Stimulated activated naive CD8-positive, alpha-beta T cell treated with anti-CD3 and anti-CD28 coated beads, Interleukin-15, amount 100 ng/mL, for 72 hours (primary cell): ENCODE measurements at regions not wholly inside any gene's neighbourhood (a gene's known extent, or its start where the extent isn't known, plus 50 kb on each side); places are given as distances from the start of the nearest gene placed in this dataset.

Experiments
- ATAC-seq: fragments of 150-1000 bp; cut with Tn5 transposase; 2 replicates; pipeline ENCODE4 v1.10.0; 2021; ENCODE audit warnings: mild to moderate bottlenecking, moderate library complexity
- DNase-seq, 2 donors: peaks; one replicate each; pipeline ENCODE4 v3.0.0; 2021 to 2022
- H3K27ac Mint-ChIP-seq, 2 donors: one replicate each; pipeline ENCODE4 v1.8.0; 2022; ENCODE audit warnings: mild to moderate bottlenecking in 2 of 2, mixed read lengths in 2 of 2, moderate library complexity in 2 of 2
- H3K27me3 Mint-ChIP-seq: one replicate; pipeline ENCODE4 v1.8.0; 2022; ENCODE audit warnings: mixed read lengths
- H3K4me1 Mint-ChIP-seq: one replicate; pipeline ENCODE4 v1.8.0; 2022; ENCODE audit warnings: mild to moderate bottlenecking, mixed read lengths
- H3K4me3 Mint-ChIP-seq, 2 donors: one replicate each; pipeline ENCODE4 v1.8.0; 2022; ENCODE audit warnings: mild to moderate bottlenecking in 2 of 2, mixed read lengths in 2 of 2, moderate library complexity in 1 of 2
- H3K9me3 Mint-ChIP-seq, 2 donors: one replicate each; pipeline ENCODE4 v1.8.0; 2022; ENCODE audit warnings: mixed read lengths in 2 of 2

- no peak for ATAC-seq
- no peak overlapping the region for H3K4me3 Mint-ChIP-seq
Measured at GRCh38 chr3:127102188-127102520, 90.8 kb upstream of the PRR23E start.

GRCh38 chr3:127102587-127102986 is 90.3 kb upstream of the PRR23E start:
- H3K4me1 Mint-ChIP-seq, result no peaks in the 10 kb centered on the region
- ATAC-seq (no peak), DNase-seq (no peak)
- H3K4me3 Mint-ChIP-seq, result no peak overlapping the region
- no peak overlapping the region for H3K27ac Mint-ChIP-seq
- no peaks in the 10 kb centered on the region for H3K9me3 Mint-ChIP-seq
- H3K27me3 Mint-ChIP-seq, result peaks cover 7% of the 10 kb centered on the region

More at GRCh38 chr3:127102188-127102520, 90.8 kb upstream of the PRR23E start:
- Mint-ChIP-seq H3K27me3 (peaks cover 7% of the 10 kb centered on the region), H3K9me3 (no peaks in the 10 kb centered on the region), H3K4me1 (no peaks in the 10 kb centered on the region), H3K27ac (no peak overlapping the region)
- no peak for DNase-seq

- Mint-ChIP-seq H3K4me3 (no peak overlapping the region), H3K27me3 (peaks cover 7% of the 10 kb centered on the region), H3K27ac (no peak overlapping the region), H3K4me1 (no peaks in the 10 kb centered on the region), H3K9me3 (no peaks in the 10 kb centered on the region)
- DNase-seq (no peak), ATAC-seq (no peak)
Measured at GRCh38 chr3:127103080-127103479, 89.9 kb upstream of the PRR23E start.

- Mint-ChIP-seq H3K4me3 (no peak overlapping the region), H3K9me3 (no peaks in the 10 kb centered on the region), H3K4me1 (no peaks in the 10 kb centered on the region), H3K27me3 (peaks cover 7% of the 10 kb centered on the region), H3K27ac (no peak overlapping the region)
- DNase-seq, result no peak
- no peak for ATAC-seq
Measured at GRCh38 chr3:127104586-127104985, 88.3 kb upstream of the PRR23E start.

GRCh38 chr3:127105587-127105986 is 87.3 kb upstream of the PRR23E start:
- Mint-ChIP-seq H3K4me3 (no peak overlapping the region), H3K9me3 (no peaks in the 10 kb centered on the region), H3K27me3 (peaks cover 7% of the 10 kb centered on the region), H3K4me1 (no peaks in the 10 kb centered on the region), H3K27ac (peak overlapping the region in 1 of 2 donors; percentile 55)
- ATAC-seq (no peak), DNase-seq (no peak)

GRCh38 chr3:127106053-127106452 is 86.9 kb upstream of the PRR23E start:
- H3K9me3 Mint-ChIP-seq, result peaks cover under 1 to 2% of the 10 kb centered on the region in 2 donors
- H3K27me3 Mint-ChIP-seq, result peaks cover 7% of the 10 kb centered on the region
- ATAC-seq (no peak), DNase-seq (no peak)
- H3K4me1 Mint-ChIP-seq, result no peaks in the 10 kb centered on the region
- no peak overlapping the region for H3K4me3 Mint-ChIP-seq
- peak overlapping the region in 1 of 2 donors; percentile 55 for H3K27ac Mint-ChIP-seq

- DNase-seq (no peak), ATAC-seq (no peak)
- Mint-ChIP-seq H3K4me1 (no peaks in the 10 kb centered on the region), H3K27me3 (peaks cover 7% of the 10 kb centered on the region), H3K4me3 (no peak overlapping the region), H3K27ac (no peak overlapping the region), H3K9me3 (peaks cover 5 to 6% of the 10 kb centered on the region in 2 donors)
Measured at GRCh38 chr3:127106456-127106855, 86.5 kb upstream of the PRR23E start.

GRCh38 chr3:127107002-127107401 is 85.9 kb upstream of the PRR23E start:
- H3K4me1 Mint-ChIP-seq, result no peaks in the 10 kb centered on the region
- no peak for DNase-seq
- no peak overlapping the region for H3K4me3 Mint-ChIP-seq
- peaks cover 7% of the 10 kb centered on the region for H3K27me3 Mint-ChIP-seq
- ATAC-seq, result no peak
- no peak overlapping the region for H3K27ac Mint-ChIP-seq
- H3K9me3 Mint-ChIP-seq, result peaks cover 8% of the 10 kb centered on the region in 2 donors

- H3K9me3 Mint-ChIP-seq, result peaks cover 12 to 13% of the 10 kb centered on the region in 2 donors
- no peak overlapping the region for H3K4me3 Mint-ChIP-seq
- H3K4me1 Mint-ChIP-seq, result no peaks in the 10 kb centered on the region
- no peak for DNase-seq
- H3K27ac Mint-ChIP-seq, result no peak overlapping the region
- peaks cover 7% of the 10 kb centered on the region for H3K27me3 Mint-ChIP-seq
- no peak for ATAC-seq
Measured at GRCh38 chr3:127107491-127108375, 85.2 kb upstream of the PRR23E start.

- Mint-ChIP-seq H3K27me3 (peaks cover 7% of the 10 kb centered on the region), H3K27ac (no peak overlapping the region), H3K9me3 (peaks cover 14 to 15% of the 10 kb centered on the region in 2 donors), H3K4me1 (no peaks in the 10 kb centered on the region), H3K4me3 (no peak overlapping the region)
- peak; percentile 15 for ATAC-seq
- no peak for DNase-seq
Measured at GRCh38 chr3:127108796-127109195, 84.1 kb upstream of the PRR23E start.

- peaks cover 14 to 15% of the 10 kb centered on the region in 2 donors for H3K9me3 Mint-ChIP-seq
- ATAC-seq, result no peak
- DNase-seq, result no peak
- no peak overlapping the region for H3K4me3 Mint-ChIP-seq
- H3K27ac Mint-ChIP-seq, result no peak overlapping the region
- peaks cover 13% of the 10 kb centered on the region for H3K27me3 Mint-ChIP-seq
- no peaks in the 10 kb centered on the region for H3K4me1 Mint-ChIP-seq
Measured at GRCh38 chr3:127110982-127111693, 81.8 kb upstream of the PRR23E start.

GRCh38 chr3:127112796-127113570 is 79.9 kb upstream of the PRR23E start:
- H3K4me3 Mint-ChIP-seq, result no peak overlapping the region
- no peak for DNase-seq
- no peak for ATAC-seq
- H3K4me1 Mint-ChIP-seq, result no peaks in the 10 kb centered on the region
- peaks cover 14 to 22% of the 10 kb centered on the region in 2 donors for H3K9me3 Mint-ChIP-seq
- peaks cover 14% of the 10 kb centered on the region for H3K27me3 Mint-ChIP-seq
- no peak overlapping the region for H3K27ac Mint-ChIP-seq

GRCh38 chr3:127113571-127113891 is 79.4 kb upstream of the PRR23E start:
- H3K27ac Mint-ChIP-seq, result no peak overlapping the region
- ATAC-seq, result no peak
- no peak for DNase-seq
- peaks cover 14 to 23% of the 10 kb centered on the region in 2 donors for H3K9me3 Mint-ChIP-seq
- H3K4me1 Mint-ChIP-seq, result no peaks in the 10 kb centered on the region
- H3K4me3 Mint-ChIP-seq, result no peak overlapping the region
- peaks cover 14% of the 10 kb centered on the region for H3K27me3 Mint-ChIP-seq

GRCh38 chr3:127114337-127115070 is 78.4 kb upstream of the PRR23E start:
- no peak overlapping the region for H3K27ac Mint-ChIP-seq
- peaks cover 14 to 23% of the 10 kb centered on the region in 2 donors for H3K9me3 Mint-ChIP-seq
- peaks cover 14% of the 10 kb centered on the region for H3K27me3 Mint-ChIP-seq
- H3K4me3 Mint-ChIP-seq, result no peak overlapping the region
- no peaks in the 10 kb centered on the region for H3K4me1 Mint-ChIP-seq
- no peak for DNase-seq
- ATAC-seq, result no peak

GRCh38 chr3:127115691-127116351 is 77.1 kb upstream of the PRR23E start:
- Mint-ChIP-seq H3K27me3 (peaks cover 24% of the 10 kb centered on the region), H3K4me3 (no peak overlapping the region), H3K27ac (no peak overlapping the region), H3K9me3 (peaks cover 14 to 23% of the 10 kb centered on the region in 2 donors), H3K4me1 (no peaks in the 10 kb centered on the region)
- ATAC-seq (no peak), DNase-seq (no peak)
